Fibroblast of lung (primary cell): ENCODE measurements at regions not wholly inside any gene's neighbourhood (a gene's known extent, or its start where the extent isn't known, plus 50 kb on each side); places are given as distances from the start of the nearest gene placed in this dataset.
A peak's percentile ranks its signal among the peaks of the same experiment; 100 is the strongest.

Experiments
- DNase-seq, 2 donors: peaks; one replicate each; pipeline versions ENCODE4 v3.0.0 to v3.0.0-alpha.2; 2010; ENCODE audit warnings: low read depth in 2 of 2
- H2AFZ ChIP-seq: 2 replicates; pipeline ENCODE4 v1.5.1; 2012; ENCODE audit warnings: low read length, control low read depth, inconsistent platforms
- H3K27ac ChIP-seq: 2 replicates; pipeline ENCODE4 v1.5.1; 2011; ENCODE audit warnings: low read length, control low read depth; ENCODE audit not compliant: insufficient read depth
- H3K27me3 ChIP-seq: 2 replicates; pipeline ENCODE4 v1.5.1; 2011; ENCODE audit warnings: mild to moderate bottlenecking, low read length; ENCODE audit not compliant: control insufficient read depth, insufficient read depth
- H3K36me3 ChIP-seq: 2 replicates; pipeline ENCODE4 v1.5.1; 2011; ENCODE audit warnings: low read length; ENCODE audit not compliant: control insufficient read depth, insufficient read depth
- H3K4me1 ChIP-seq: 2 replicates; pipeline ENCODE4 v1.5.1; 2011; ENCODE audit warnings: low read length; ENCODE audit not compliant: control insufficient read depth, insufficient read depth; ENCODE audit errors: extremely low read depth
- H3K4me2 ChIP-seq: 2 replicates; pipeline ENCODE4 v1.5.1; 2011; ENCODE audit warnings: low read length, control low read depth; ENCODE audit not compliant: insufficient read depth; ENCODE audit errors: extremely low read depth
- H3K4me3 ChIP-seq, 4 experiments: fragments of 200-600 bp in 1 of 4; sonication (generic) in 1 of 4; replicated peaks in 1 of 4; 2 replicates each; pipeline ENCODE4 v1.5.1; 2011 to 2016; ENCODE audit warnings: low read length in 4 of 4, low read depth in 3 of 4, mild to moderate bottlenecking in 3 of 4, control low read depth in 2 of 4, inconsistent platforms in 1 of 4, mixed read lengths in 1 of 4; ENCODE audit not compliant: insufficient read depth in 1 of 4; ENCODE audit errors: control extremely low read depth in 1 of 4
- H3K79me2 ChIP-seq: 2 replicates; pipeline ENCODE4 v1.5.1; 2012; ENCODE audit warnings: mild to moderate bottlenecking, low read length, inconsistent platforms; ENCODE audit not compliant: control insufficient read depth, insufficient read depth
- H3K9ac ChIP-seq: 2 replicates; pipeline ENCODE4 v1.5.1; 2011; ENCODE audit warnings: mild to moderate bottlenecking, low read length, control low read depth; ENCODE audit not compliant: insufficient read depth
- H3K9me3 ChIP-seq: 2 replicates; pipeline ENCODE4 v1.5.1; 2012; ENCODE audit warnings: low read depth, low read length; ENCODE audit not compliant: control insufficient read depth, insufficient read depth
- H4K20me1 ChIP-seq: 2 replicates; pipeline ENCODE4 v1.5.1; 2011; ENCODE audit warnings: low read length; ENCODE audit not compliant: control insufficient read depth, insufficient read depth; ENCODE audit errors: extremely low read depth
- EZH2 ChIP-seq: IDR thresholded peaks from 2 replicates; pipeline ENCODE4 v1.5.1; 2012; ENCODE audit warnings: low read length, control low read depth, mild to moderate bottlenecking; ENCODE audit errors: missing control alignments
- TF ChIP-seq, protein P1 (sequence below), 2 donors: IDR thresholded peaks in 1 of 2; conservative IDR thresholded peaks in 1 of 2; 1 replicate in 1 of 2; 2 replicates in 1 of 2; pipeline ENCODE4 v1.5.1; 2011 to 2012; ENCODE audit warnings: low read length in 2 of 2, control low read depth in 1 of 2, inconsistent platforms in 1 of 2, low read depth in 1 of 2, mild to moderate bottlenecking in 1 of 2

DNA sequence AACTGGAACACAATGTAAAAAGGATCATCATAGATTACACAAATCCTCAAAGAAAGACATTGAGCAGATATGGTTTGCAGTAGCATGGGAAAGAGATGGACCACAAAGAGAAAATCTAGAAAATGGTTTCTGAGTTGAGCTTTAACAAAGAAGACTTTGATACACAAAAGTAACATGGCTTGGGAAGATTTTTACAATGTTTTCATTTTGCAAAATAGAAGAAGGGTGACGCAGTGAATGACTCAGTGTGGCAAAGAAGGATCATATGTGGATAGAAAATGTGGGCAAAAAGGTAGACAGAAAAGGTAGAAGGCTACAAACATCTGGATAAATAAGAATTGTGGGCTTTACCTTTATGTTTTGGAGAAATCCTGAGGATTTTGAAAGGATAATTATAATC lies 1220.5 kb downstream of the PCDH17 start:
- H4K20me1 ChIP-seq, result no peaks in the 10 kb centered on the region
- no peaks in the 10 kb centered on the region for H3K79me2 ChIP-seq

GRCh38 chr13:58855283-58855682 lies 1223.7 kb downstream of the PCDH17 start:
- Histone ChIP-seq H3K36me3 (no peaks in the 10 kb centered on the region), H3K27ac (no peak overlapping the region), H3K79me2 (no peaks in the 10 kb centered on the region), H4K20me1 (no peaks in the 10 kb centered on the region), H3K27me3 (no peaks in the 10 kb centered on the region), H3K9me3 (no peaks in the 10 kb centered on the region), H2AFZ (no peak overlapping the region), H3K4me1 (no peaks in the 10 kb centered on the region), H3K9ac (no peak overlapping the region), H3K4me2 (no peak overlapping the region), H3K4me3 (no peak overlapping the region)
- TF ChIP-seq EZH2, result no peak
- TF ChIP-seq, protein P1, sequence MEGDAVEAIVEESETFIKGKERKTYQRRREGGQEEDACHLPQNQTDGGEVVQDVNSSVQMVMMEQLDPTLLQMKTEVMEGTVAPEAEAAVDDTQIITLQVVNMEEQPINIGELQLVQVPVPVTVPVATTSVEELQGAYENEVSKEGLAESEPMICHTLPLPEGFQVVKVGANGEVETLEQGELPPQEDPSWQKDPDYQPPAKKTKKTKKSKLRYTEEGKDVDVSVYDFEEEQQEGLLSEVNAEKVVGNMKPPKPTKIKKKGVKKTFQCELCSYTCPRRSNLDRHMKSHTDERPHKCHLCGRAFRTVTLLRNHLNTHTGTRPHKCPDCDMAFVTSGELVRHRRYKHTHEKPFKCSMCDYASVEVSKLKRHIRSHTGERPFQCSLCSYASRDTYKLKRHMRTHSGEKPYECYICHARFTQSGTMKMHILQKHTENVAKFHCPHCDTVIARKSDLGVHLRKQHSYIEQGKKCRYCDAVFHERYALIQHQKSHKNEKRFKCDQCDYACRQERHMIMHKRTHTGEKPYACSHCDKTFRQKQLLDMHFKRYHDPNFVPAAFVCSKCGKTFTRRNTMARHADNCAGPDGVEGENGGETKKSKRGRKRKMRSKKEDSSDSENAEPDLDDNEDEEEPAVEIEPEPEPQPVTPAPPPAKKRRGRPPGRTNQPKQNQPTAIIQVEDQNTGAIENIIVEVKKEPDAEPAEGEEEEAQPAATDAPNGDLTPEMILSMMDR (conservative IDR thresholded peaks at IDR 0.05 in 1 of 2, IDR thresholded peaks at IDR 0.05 in 1 of 2; ENCODE audit: low read depth in 1 of 2, low read length in 2 of 2), result no peak
- peak; percentile 20 to 80 for DNase-seq

More for the DNA sequence above, 1220.5 kb downstream of the PCDH17 start:
- Histone ChIP-seq H2AFZ (no peak overlapping the region), H3K4me3 (no peak overlapping the region), H3K9me3 (no peaks in the 10 kb centered on the region), H3K27ac (no peak overlapping the region), H3K27me3 (no peaks in the 10 kb centered on the region), H3K4me1 (no peaks in the 10 kb centered on the region), H3K36me3 (no peaks in the 10 kb centered on the region), H3K9ac (no peak overlapping the region), H3K4me2 (no peak overlapping the region)
- DNase-seq, result peak; percentile 41 to 62
- TF ChIP-seq, protein P1 (conservative IDR thresholded peaks at IDR 0.05 in 1 of 2, IDR thresholded peaks at IDR 0.05 in 1 of 2; ENCODE audit: low read depth in 1 of 2, low read length in 2 of 2), result no peak
- TF ChIP-seq EZH2, result no peak

- no peak overlapping the region for H2AFZ ChIP-seq
- no peaks in the 10 kb centered on the region for H3K79me2 ChIP-seq
- H3K36me3 ChIP-seq, result no peaks in the 10 kb centered on the region
- TF ChIP-seq, protein P1 (conservative IDR thresholded peaks at IDR 0.05 in 1 of 2, IDR thresholded peaks at IDR 0.05 in 1 of 2; ENCODE audit: low read depth in 1 of 2, low read length in 2 of 2), result no peak
- no peak for TF ChIP-seq EZH2
- no peaks in the 10 kb centered on the region for H3K9me3 ChIP-seq
- no peak overlapping the region for H3K27ac ChIP-seq
- H4K20me1 ChIP-seq, result no peaks in the 10 kb centered on the region
- H3K4me1 ChIP-seq, result no peaks in the 10 kb centered on the region
- no peak overlapping the region for H3K9ac ChIP-seq
- H3K4me2 ChIP-seq, result no peak overlapping the region
- DNase-seq, result no peak
- H3K4me3 ChIP-seq, result no peak overlapping the region
- no peaks in the 10 kb centered on the region for H3K27me3 ChIP-seq
These were observed 1227.4 kb downstream of the PCDH17 start for GRCh38 chr13:58858870-58859371.
